GM12878 (cell line): ENCODE measurements at regions not wholly inside any gene's neighbourhood (a gene's known extent, or its start where the extent isn't known, plus 50 kb on each side); places are given as distances from the start of the nearest gene placed in this dataset.

Source experiments
- ATAC-seq: fragments of 200-7000 bp; cut with Tn5 transposase; 3 replicates; pipeline ENCODE4 v1.9.1; 2020; ENCODE audit warnings: mild to moderate bottlenecking, moderate library complexity
- BruUV-seq: library from RNA; stranded (reverse); fragments of 400-500 nt; replicated peaks from 2 replicates; lab custom pipeline; 2021; lab: Mats Ljungman, UMichigan
- CTCF ChIA-PET: fragments of 300-600 bp; sonication (Branson Sonifier 250); formaldehyde crosslinking; extraction: SDS; loops from one replicate; lab custom pipeline; 2021; ENCODE audit warnings: inconsistent platforms; lab: Yijun Ruan, JAX
- POLR2A ChIA-PET: fragments of 350-600 bp; formaldehyde crosslinking; extraction: SDS; loops from one replicate; lab custom pipeline; 2021; ENCODE audit warnings: inconsistent platforms; lab: Charles Lee
- RAD21 ChIA-PET: fragments of 300-600 bp; sonication (Branson Sonifier 250); formaldehyde crosslinking; loops from one replicate; lab custom pipeline; 2023; ENCODE audit warnings: antibody characterized with exemption; ENCODE audit not compliant: unreplicated experiment; lab: Charles Lee
- SMC1A ChIA-PET: fragments of 300-600 bp; sonication (Branson Sonifier 250); formaldehyde crosslinking; loops from one replicate; lab custom pipeline; 2023; ENCODE audit not compliant: unreplicated experiment, uncharacterized antibody; lab: Charles Lee
- DNase-seq: peaks from one replicate; pipeline ENCODE4 v3.0.0-alpha.2; 2011; ENCODE audit warnings: low read depth, low spot score
- FAIRE-seq: peaks from 3 replicates; lab custom pipeline; 2011; peaks lifted over from hg19 to GRCh38; lab: Jason Lieb, UNC
- H2AFZ ChIP-seq: 2 replicates; pipeline ENCODE4 v1.6.0; 2011; ENCODE audit warnings: low read depth, low read length, control low read depth; ENCODE audit not compliant: control insufficient read depth
- H3K27ac ChIP-seq: 2 replicates; pipeline ENCODE4 v1.5.1; 2011; ENCODE audit warnings: control low read depth; ENCODE audit not compliant: control insufficient read depth, insufficient read depth
- H3K27me3 ChIP-seq, 2 experiments: replicated peaks in 1 of 2; 2 replicates each; pipeline versions ENCODE4 v1.6.0 to v1.6.1; 2011; ENCODE audit warnings: low read length in 1 of 2; ENCODE audit not compliant: control insufficient read depth in 2 of 2, insufficient read depth in 2 of 2
- H3K36me3 ChIP-seq, 2 experiments: 2 replicates each; pipeline ENCODE4 v1.5.1; 2011; ENCODE audit warnings: low read length in 1 of 2; ENCODE audit not compliant: control insufficient read depth in 2 of 2, insufficient read depth in 2 of 2
- H3K4me1 ChIP-seq: 2 replicates; pipeline ENCODE4 v1.6.1; 2011; ENCODE audit warnings: mild to moderate bottlenecking, low read length, moderate library complexity, mixed read lengths; ENCODE audit not compliant: control insufficient read depth, insufficient read depth
- H3K4me2 ChIP-seq: 2 replicates; pipeline ENCODE4 v1.6.0; 2011; ENCODE audit warnings: control low read depth; ENCODE audit not compliant: control insufficient read depth, insufficient read depth
- H3K4me3 ChIP-seq: fragments of 200-600 bp; sonication (generic); 2 replicates; pipeline ENCODE4 v1.5.1; 2016
- H3K79me2 ChIP-seq: 2 replicates; pipeline ENCODE4 v1.6.0; 2011; ENCODE audit warnings: low read length; ENCODE audit not compliant: control insufficient read depth, insufficient read depth
- H3K9ac ChIP-seq: 2 replicates; pipeline ENCODE4 v1.8.0; 2011; ENCODE audit warnings: low read length, control low read depth, mixed read lengths; ENCODE audit not compliant: control insufficient read depth, insufficient read depth
- H3K9me3 ChIP-seq: replicated peaks from 3 replicates; pipeline ENCODE4 v1.5.1; 2011; ENCODE audit warnings: mild to moderate bottlenecking, low read length; ENCODE audit not compliant: control insufficient read depth, insufficient read depth
- H4K20me1 ChIP-seq: 2 replicates; pipeline ENCODE4 v1.6.0; 2011; ENCODE audit not compliant: control insufficient read depth, insufficient read depth
- CHD4 ChIP-seq: fragments of 200-600 bp; sonication (generic); IDR thresholded peaks from 2 replicates; pipeline ENCODE4 v1.6.1; 2016; ENCODE audit warnings: mild to moderate bottlenecking
- EED ChIP-seq: sonication (generic); IDR thresholded peaks from 2 replicates; pipeline ENCODE4 v1.6.1; 2016; ENCODE audit warnings: antibody characterized with exemption, low read depth
- HDAC6 ChIP-seq: fragments of 200-600 bp; sonication (generic); IDR thresholded peaks from one replicate; pipeline ENCODE4 v1.8.0; 2017; ENCODE audit warnings: antibody characterized with exemption; ENCODE audit not compliant: unreplicated experiment
- SUPT20H ChIP-seq: IDR thresholded peaks from 2 replicates; pipeline ENCODE4 v1.6.1; 2011; ENCODE audit warnings: low read depth, mild to moderate bottlenecking, low read length, moderate library complexity, borderline replicate concordance; ENCODE audit not compliant: control insufficient read depth
- WGBS: methylation state at CpG from one replicate; pipeline ENCODE4 v1.1.6; 2016; ENCODE audit warnings: low lambda C conversion rate; ENCODE audit not compliant: insufficient replicate concordance, insufficient coverage; ENCODE audit errors: missing lambda C conversion rate; 5-methylcytosine and 5-hydroxymethylcytosine counted together
- in situ Hi-C: fragments of 300-500 bp; cut with MboI; formaldehyde crosslinking; loops from 9 replicates; pipeline ENCODE4 v1.14.3; 2018; ENCODE audit warnings: mixed read lengths
- intact Hi-C: fragments of 100-400 bp; cut with micrococcal nuclease; formaldehyde crosslinking; loops from one replicate; pipeline ENCODE4 v1.14.2; 2022; ENCODE audit not compliant: unreplicated experiment
- TF ChIP-seq, protein P1 (sequence below): fragments of 450-650 bp; formaldehyde crosslinking; IDR thresholded peaks from 2 replicates; pipeline ENCODE4 v1.5.0; 2022; ENCODE audit warnings: mild to moderate bottlenecking, missing genetic modification characterization
- TF ChIP-seq, protein P2 (sequence below): fragments of 150-350 bp; IDR thresholded peaks from 2 replicates; pipeline ENCODE4 v1.6.1; 2014; ENCODE audit warnings: mild to moderate bottlenecking, low read depth, low read length

DNA sequence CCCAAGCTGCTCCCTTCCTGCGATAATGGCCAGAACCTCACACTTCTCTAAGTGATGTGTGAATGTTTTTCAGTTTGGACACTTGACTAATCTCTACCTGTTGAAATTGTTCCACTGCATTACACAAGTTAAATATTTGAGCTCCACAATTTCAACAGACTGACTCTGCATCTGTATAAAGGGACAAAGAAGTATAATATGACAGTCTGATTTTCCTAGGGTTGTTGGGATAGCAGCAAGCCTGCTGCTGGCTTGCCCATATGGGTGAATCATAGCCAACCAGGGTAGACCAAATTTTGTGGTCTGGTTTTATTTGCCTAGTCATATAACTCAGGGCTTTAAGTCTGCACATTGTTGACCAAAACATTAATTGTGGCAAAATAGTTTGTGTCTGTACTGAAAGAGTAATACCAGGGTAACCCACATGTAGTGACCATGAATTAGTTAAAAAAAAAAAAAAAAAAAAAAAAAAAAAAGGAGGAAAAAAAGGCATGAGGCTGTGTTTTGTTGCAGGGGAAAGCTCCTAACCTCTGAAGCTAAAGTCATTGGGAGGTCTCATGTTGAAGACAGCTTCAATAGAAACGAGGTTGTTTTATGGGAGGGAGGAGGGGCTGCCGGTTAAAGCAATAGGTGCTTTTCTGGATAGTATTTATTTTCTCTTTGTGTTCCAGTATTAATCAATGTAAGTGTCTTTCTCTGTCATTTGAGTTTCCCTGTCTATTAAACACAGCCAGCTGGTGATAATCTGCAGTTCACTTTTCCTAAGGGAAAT is 534.2 kb downstream of the RAB28 start:
- in situ Hi-C loops (no loop called here), intact Hi-C loops (no loop called here)
- Histone ChIP-seq H3K4me1 (no peaks in the 10 kb centered on the region), H3K36me3 (no peaks in the 10 kb centered on the region), H3K9me3 (no peaks in the 10 kb centered on the region), H3K79me2 (no peaks in the 10 kb centered on the region), H4K20me1 (no peaks in the 10 kb centered on the region), H3K4me3 (no peak overlapping the region), H3K9ac (no peak overlapping the region), H3K4me2 (no peak overlapping the region), H2AFZ (no peak overlapping the region), H3K27me3 (no peaks in the 10 kb centered on the region), H3K27ac (no peak overlapping the region)
- ChIA-PET SMC1A (interaction anchor here (1.1 kb wide), 1 partner anchor 16 kb away, joined by 3 read pairs; no protein-coding TSS in a partner anchor), CTCF (interaction anchor here (0.6 kb wide), 1 partner anchor 31 kb away, joined by 3 read pairs; no protein-coding TSS in a partner anchor), POLR2A (no interaction called here), RAD21 (no interaction called here)
- no peak for TF ChIP-seq SUPT20H
- TF ChIP-seq CHD4 = no peak
- no peak for TF ChIP-seq EED
- TF ChIP-seq, protein P1, sequence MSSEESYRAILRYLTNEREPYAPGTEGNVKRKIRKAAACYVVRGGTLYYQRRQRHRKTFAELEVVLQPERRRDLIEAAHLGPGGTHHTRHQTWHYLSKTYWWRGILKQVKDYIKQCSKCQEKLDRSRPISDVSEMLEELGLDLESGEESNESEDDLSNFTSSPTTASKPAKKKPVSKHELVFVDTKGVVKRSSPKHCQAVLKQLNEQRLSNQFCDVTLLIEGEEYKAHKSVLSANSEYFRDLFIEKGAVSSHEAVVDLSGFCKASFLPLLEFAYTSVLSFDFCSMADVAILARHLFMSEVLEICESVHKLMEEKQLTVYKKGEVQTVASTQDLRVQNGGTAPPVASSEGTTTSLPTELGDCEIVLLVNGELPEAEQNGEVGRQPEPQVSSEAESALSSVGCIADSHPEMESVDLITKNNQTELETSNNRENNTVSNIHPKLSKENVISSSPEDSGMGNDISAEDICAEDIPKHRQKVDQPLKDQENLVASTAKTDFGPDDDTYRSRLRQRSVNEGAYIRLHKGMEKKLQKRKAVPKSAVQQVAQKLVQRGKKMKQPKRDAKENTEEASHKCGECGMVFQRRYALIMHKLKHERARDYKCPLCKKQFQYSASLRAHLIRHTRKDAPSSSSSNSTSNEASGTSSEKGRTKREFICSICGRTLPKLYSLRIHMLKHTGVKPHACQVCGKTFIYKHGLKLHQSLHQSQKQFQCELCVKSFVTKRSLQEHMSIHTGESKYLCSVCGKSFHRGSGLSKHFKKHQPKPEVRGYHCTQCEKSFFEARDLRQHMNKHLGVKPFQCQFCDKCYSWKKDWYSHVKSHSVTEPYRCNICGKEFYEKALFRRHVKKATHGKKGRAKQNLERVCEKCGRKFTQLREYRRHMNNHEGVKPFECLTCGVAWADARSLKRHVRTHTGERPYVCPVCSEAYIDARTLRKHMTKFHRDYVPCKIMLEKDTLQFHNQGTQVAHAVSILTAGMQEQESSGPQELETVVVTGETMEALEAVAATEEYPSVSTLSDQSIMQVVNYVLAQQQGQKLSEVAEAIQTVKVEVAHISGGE = no peak
- TF ChIP-seq, protein P2, sequence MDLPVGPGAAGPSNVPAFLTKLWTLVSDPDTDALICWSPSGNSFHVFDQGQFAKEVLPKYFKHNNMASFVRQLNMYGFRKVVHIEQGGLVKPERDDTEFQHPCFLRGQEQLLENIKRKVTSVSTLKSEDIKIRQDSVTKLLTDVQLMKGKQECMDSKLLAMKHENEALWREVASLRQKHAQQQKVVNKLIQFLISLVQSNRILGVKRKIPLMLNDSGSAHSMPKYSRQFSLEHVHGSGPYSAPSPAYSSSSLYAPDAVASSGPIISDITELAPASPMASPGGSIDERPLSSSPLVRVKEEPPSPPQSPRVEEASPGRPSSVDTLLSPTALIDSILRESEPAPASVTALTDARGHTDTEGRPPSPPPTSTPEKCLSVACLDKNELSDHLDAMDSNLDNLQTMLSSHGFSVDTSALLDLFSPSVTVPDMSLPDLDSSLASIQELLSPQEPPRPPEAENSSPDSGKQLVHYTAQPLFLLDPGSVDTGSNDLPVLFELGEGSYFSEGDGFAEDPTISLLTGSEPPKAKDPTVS = no peak
- no peak for TF ChIP-seq HDAC6
- no peak for DNase-seq
- no peak for FAIRE-seq
- WGBS = 58% methylated on average over 3 of the region's 3 CpGs
- BruUV-seq = no TSS peak
- no peak for ATAC-seq
